ENCODE measurements at regions not wholly inside any gene's neighbourhood (a gene's known extent, or its start where the extent isn't known, plus 50 kb on each side); places are given as distances from the start of the nearest gene placed in this dataset.

DNA sequence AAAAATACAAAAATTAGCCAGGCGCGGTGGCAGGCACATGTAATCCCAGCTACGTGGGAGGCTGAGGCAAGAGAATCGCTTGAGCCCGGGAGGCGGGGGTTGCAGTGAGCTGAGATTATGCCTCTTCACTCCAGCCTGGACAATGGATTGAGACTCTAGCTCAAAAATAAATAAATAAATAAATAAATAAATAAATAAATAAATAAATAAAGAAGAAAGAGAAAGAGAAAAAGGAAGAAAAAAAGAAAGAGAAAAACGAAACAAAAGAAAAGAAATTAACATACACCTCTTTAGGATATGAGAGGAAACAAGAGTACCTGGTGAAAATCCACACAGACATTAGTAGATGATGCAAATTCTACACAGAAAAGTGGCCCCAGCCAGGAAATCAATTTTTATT lies 713.7 kb upstream of the POT1 start:
- TF ChIP-seq, protein P1, sequence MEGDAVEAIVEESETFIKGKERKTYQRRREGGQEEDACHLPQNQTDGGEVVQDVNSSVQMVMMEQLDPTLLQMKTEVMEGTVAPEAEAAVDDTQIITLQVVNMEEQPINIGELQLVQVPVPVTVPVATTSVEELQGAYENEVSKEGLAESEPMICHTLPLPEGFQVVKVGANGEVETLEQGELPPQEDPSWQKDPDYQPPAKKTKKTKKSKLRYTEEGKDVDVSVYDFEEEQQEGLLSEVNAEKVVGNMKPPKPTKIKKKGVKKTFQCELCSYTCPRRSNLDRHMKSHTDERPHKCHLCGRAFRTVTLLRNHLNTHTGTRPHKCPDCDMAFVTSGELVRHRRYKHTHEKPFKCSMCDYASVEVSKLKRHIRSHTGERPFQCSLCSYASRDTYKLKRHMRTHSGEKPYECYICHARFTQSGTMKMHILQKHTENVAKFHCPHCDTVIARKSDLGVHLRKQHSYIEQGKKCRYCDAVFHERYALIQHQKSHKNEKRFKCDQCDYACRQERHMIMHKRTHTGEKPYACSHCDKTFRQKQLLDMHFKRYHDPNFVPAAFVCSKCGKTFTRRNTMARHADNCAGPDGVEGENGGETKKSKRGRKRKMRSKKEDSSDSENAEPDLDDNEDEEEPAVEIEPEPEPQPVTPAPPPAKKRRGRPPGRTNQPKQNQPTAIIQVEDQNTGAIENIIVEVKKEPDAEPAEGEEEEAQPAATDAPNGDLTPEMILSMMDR (IDR thresholded peaks at IDR 0.05 in 4 of 5, conservative IDR thresholded peaks at IDR 0.05 in 1 of 5): no peak
- no peak for TF ChIP-seq POLR2A (IDR thresholded peaks at IDR 0.05)
- H3K27me3 ChIP-seq: no peaks in the 10 kb centered on the region
- H3K27ac ChIP-seq: no peak overlapping the region
- ATAC-seq: no peak
- intact Hi-C loops (cut with DNase I; ENCODE audit: low total_unique reads) (no loop called here), in situ Hi-C loops (cut with MboI; ENCODE audit: low sequenced_read_pairs in 4 of 4) (no loop called here)
- no peak overlapping the region for H3K4me3 ChIP-seq
- H3K9me3 ChIP-seq: no peaks in the 10 kb centered on the region
- no peaks in the 10 kb centered on the region for H3K36me3 ChIP-seq
- no peak for DNase-seq
- no peaks in the 10 kb centered on the region for H3K4me1 ChIP-seq

DNA sequence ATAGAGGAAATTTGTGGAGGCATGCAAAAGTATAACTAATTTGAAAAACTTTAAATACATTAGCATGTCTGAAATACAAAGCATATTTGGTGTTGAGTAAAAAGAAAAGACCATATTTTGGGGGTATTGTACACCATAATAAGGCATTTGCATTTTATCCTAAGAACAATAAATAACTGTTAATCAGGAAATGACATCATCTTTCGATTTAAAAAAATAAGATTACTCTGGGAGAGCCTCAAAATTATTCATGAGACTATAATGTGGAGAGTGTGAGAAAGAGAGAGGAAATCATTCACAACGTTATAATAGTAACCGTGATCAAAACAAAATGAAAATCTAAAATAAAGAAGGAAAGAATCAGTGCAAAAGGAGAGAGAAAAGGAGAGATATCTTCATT lies 712.3 kb upstream of the POT1 start:
- Histone ChIP-seq H3K27ac (no peak overlapping the region), H3K4me3 (no peak overlapping the region), H3K9me3 (no peaks in the 10 kb centered on the region), H3K36me3 (no peaks in the 10 kb centered on the region), H3K4me1 (no peaks in the 10 kb centered on the region), H3K27me3 (no peaks in the 10 kb centered on the region)
- DNase-seq (no peak), ATAC-seq (no peak)
- intact Hi-C loops (cut with DNase I; ENCODE audit: low total_unique reads) (no loop called here), in situ Hi-C loops (cut with MboI; ENCODE audit: low sequenced_read_pairs in 4 of 4) (no loop called here)
- TF ChIP-seq, protein P1 (IDR thresholded peaks at IDR 0.05 in 4 of 5, conservative IDR thresholded peaks at IDR 0.05 in 1 of 5): no peak
- no peak for TF ChIP-seq POLR2A (IDR thresholded peaks at IDR 0.05)

DNA sequence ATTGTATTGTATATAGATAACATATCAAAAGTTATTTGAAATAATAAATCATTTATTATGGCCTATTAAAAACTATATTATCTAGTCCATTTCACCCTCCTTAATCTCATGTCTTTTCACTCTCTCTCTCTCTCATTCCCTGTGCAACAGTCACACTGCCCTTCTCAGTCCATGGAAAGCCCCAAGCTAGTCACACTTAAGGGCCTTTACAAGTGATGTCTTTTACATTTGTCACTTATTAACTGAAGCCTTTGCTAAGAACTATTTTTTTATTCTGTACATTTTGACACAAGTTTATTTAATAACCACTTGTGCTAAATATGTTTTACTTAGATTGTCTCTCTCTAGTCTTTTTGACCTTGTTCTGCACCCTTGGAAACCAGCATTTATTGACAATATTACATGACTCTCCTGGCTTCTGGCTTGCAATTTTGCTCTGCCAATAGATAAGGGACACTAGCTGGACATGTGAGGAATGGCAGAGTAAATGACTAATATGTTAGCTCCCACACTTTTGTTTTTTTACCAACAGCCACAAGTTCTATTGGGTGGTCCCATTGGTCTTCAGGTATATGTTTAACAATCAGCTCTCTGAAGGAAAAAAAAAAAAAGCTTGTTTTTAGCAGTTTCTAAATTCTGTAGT lies 706.8 kb upstream of the POT1 start:
- no peak for TF ChIP-seq POLR2A (IDR thresholded peaks at IDR 0.05)
- TF ChIP-seq, protein P1 (IDR thresholded peaks at IDR 0.05 in 4 of 5, conservative IDR thresholded peaks at IDR 0.05 in 1 of 5): no peak

DNA sequence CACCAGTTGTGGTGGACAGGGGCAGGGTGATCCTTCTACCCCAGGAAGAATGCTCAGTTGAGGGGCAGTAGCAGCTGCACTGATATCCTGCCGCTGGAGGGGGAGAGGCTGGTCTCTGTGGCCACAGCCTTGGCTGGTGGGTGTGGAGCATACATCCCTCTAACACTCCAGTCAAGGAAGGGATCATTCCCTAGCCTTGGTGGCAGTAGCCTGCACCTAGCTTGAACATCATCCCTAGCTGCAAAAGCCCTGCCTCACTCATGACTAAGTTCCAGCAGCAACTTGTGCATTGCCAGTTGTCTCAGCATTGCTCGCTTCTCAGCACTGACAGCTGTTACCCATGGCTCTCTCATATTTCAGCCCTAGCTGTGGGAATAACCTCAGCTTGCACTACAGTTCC lies 688.9 kb upstream of the POT1 start:
- TF ChIP-seq, protein P1 (IDR thresholded peaks at IDR 0.05 in 4 of 5, conservative IDR thresholded peaks at IDR 0.05 in 1 of 5): no peak
- no peak for TF ChIP-seq POLR2A (IDR thresholded peaks at IDR 0.05)
- ATAC-seq (no peak), DNase-seq (no peak)
- Histone ChIP-seq H3K4me1 (no peaks in the 10 kb centered on the region), H3K4me3 (no peak overlapping the region), H3K27me3 (no peaks in the 10 kb centered on the region), H3K36me3 (no peaks in the 10 kb centered on the region), H3K9me3 (no peaks in the 10 kb centered on the region), H3K27ac (no peak overlapping the region)
- intact Hi-C loops (cut with DNase I; ENCODE audit: low total_unique reads): no loop called here
- in situ Hi-C loops (cut with MboI; ENCODE audit: low sequenced_read_pairs in 4 of 4): no loop called here

More for the DNA sequence above, 706.8 kb upstream of the POT1 start:
- H3K4me3 ChIP-seq: no peak overlapping the region
- no peaks in the 10 kb centered on the region for H3K9me3 ChIP-seq
- intact Hi-C loops (cut with DNase I; ENCODE audit: low total_unique reads): no loop called here
- ATAC-seq: no peak
- H3K27me3 ChIP-seq: no peaks in the 10 kb centered on the region
- in situ Hi-C loops (cut with MboI; ENCODE audit: low sequenced_read_pairs in 4 of 4): no loop called here
- H3K36me3 ChIP-seq: no peaks in the 10 kb centered on the region
- DNase-seq: no peak
- H3K27ac ChIP-seq: no peak overlapping the region
- no peaks in the 10 kb centered on the region for H3K4me1 ChIP-seq

DNA sequence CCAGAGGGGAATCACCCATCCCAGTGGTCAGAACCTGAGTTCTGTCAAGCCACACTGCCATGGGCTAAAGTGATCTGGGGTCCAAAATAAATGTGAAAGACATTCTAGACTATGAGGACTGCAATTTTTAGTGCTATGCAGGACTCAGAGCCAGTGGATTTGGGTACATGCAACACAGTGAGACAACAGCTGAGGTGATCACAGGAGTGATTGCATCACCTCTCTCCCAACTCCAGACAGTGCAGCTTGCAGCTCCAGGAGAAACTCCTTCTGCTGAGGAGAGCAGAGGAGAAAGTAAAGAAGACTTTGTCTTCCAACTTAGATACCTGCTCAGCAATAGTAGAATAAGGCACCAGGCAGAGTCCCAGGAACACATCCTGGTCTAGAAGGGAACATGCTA lies 682.0 kb upstream of the POT1 start:
- Histone ChIP-seq H3K36me3 (no peaks in the 10 kb centered on the region), H3K27me3 (no peaks in the 10 kb centered on the region), H3K9me3 (no peaks in the 10 kb centered on the region), H3K4me3 (no peak overlapping the region), H3K27ac (no peak overlapping the region), H3K4me1 (no peaks in the 10 kb centered on the region)
- DNase-seq (no peak), ATAC-seq (no peak)
- intact Hi-C loops (cut with DNase I; ENCODE audit: low total_unique reads) (no loop called here), in situ Hi-C loops (cut with MboI; ENCODE audit: low sequenced_read_pairs in 4 of 4) (no loop called here)
- no peak for TF ChIP-seq POLR2A (IDR thresholded peaks at IDR 0.05)
- TF ChIP-seq, protein P1 (IDR thresholded peaks at IDR 0.05 in 4 of 5, conservative IDR thresholded peaks at IDR 0.05 in 1 of 5): no peak

Measured in gastrocnemius medialis (tissue), 4 donors.